HG02938 (cell line): ENCODE measurements at regions not wholly inside any gene's neighbourhood (a gene's known extent, or its start where the extent isn't known, plus 50 kb on each side); places are given as distances from the start of the nearest gene placed in this dataset.
"Not testable (repeated sequence)": the region's sequence is repeated elsewhere in the genome, so short reads cannot be mapped to it uniquely, and the experiment has no call there.

Source experiments
- ATAC-seq: cut with Tn5 transposase; IDR thresholded peaks from one replicate; pipeline ENCODE4 v1.9.1; 2021; ENCODE audit warnings: mild to moderate bottlenecking, moderate library complexity; ENCODE audit not compliant: unreplicated experiment

DNA sequence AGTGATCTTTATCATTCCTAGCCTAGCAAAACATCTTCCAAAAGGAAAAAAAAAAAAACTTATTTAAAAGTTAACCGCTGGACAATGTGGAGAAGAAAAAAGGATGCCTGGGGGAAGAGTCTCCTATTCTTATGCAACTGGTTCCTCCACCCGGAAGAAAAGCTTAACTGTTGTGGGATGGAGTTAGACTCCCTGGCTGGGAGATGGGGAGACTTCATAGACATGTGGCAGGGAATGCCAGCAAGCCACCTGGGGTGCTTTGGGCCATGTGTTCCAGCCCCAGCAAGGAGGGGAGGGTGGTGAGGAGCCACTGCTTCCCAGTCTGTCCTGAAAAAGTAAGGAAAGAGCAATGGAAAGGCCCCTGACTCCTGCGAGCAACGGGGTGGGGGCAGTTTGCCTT, 119.4 kb upstream of the SPIN4 start:
- ATAC-seq, result no peak

GRCh38 chrX:63466690-63467089, 115.6 kb upstream of the SPIN4 start:
- ATAC-seq, result no peak

- ATAC-seq, result no peak
These were observed 107.8 kb upstream of the SPIN4 start for GRCh38 chrX:63458981-63459380.

GRCh38 chrX:63453571-63453970, 102.4 kb upstream of the SPIN4 start:
- ATAC-seq, result no peak

- no peak for ATAC-seq
These were observed 90.6 kb upstream of the SPIN4 start for GRCh38 chrX:63441717-63442116.

DNA sequence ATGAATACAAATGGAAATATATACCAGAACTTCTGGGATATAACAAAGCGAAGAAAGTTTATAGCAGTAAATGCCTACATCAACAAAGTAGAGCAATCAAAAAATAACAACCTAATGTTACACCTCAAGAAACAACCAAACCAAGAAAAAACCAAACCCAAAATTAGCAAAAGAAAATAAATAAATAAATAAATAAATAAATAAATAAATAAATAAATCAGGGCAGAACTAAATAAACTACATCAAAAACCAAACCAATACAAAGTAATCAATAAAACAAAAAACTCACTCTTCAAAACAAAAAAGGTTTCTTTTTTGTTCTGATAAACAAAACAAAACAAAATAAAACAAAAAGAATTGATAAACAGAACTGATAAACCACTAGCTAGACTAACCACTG, 88.4 kb upstream of the SPIN4 start:
- ATAC-seq, result no peak

DNA sequence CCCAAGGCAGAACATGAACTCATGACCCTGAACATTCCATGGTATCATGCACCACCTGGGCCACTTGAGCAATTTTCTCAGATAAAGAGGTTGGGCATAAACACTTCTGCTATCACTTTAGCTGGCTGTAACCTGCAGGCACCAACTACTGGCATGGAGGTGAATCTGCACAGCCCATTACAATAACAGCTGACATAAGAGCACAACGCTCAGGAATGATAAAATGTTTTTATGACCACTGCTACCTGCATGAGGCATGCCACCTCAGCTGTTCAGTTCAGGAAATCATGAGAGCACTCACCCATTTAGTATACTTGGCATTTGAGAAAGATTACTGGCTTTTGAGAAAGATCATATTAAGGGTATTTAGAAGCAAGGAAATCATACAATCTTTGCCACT, 85.7 kb upstream of the SPIN4 start:
- no peak for ATAC-seq

DNA sequence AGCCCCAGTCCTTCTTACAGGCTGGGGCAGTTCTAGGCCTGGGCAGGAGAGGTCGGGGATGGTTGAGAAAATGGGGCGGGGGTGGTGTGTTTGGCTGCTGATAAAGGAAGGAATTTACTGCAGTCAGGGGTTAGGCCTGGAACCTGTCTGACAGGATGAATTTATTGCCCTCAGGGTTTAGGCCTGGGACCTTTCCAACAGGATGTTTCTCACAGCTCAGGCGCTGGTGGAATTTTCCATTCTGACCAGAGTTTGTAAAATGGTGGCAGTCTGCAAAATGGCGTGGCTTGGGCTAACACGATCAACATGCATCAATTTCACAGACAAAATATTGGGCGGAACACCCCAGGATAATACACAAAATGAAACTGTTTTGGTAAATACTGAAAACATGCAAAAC, 83.5 kb upstream of the SPIN4 start:
- no peak for ATAC-seq

GRCh38 chrX:63434206-63434605, 83.1 kb upstream of the SPIN4 start:
- no peak for ATAC-seq

DNA sequence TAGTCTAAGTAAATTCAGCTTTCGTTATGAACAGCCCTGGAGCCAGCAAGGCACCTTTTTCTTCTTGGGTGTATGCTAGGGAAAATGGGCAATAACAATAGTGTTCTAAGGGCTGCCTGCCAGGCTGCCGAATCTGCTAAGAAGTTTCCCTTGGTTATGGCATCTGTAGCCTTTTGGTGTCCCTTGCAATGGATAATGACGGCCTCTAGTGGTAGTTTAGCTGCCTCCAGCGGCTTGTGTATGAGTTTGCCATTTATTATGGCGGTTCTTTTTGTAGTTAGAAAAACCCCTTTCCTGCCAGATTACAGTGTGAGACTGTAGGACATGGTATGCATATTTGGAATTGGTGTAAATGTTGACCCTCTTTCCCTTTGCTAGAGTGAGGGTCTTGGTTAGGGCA, 78.9 kb upstream of the SPIN4 start:
- ATAC-seq, result no peak

DNA sequence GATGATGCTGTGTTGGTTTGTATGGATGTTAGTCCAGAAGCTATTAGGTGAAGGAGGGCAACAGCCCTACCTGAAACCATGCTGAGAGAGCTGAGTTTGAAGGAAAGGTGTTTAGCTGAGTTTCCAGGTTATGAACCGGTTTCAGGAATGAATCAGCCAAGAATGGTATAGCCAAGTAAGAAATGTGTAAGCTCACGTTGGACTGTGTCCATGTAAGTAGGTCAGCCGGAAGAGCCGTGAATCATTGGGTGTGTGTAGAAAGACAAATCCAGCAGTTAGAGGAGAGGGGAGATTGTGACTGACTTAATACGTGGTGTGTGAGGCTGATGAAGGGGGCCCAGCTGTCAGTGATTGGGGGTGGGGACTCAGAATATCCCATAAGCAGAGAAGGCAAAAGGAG, 77.2 kb upstream of the SPIN4 start:
- ATAC-seq, result no peak

- no peak for ATAC-seq
These were observed 75.4 kb upstream of the SPIN4 start for GRCh38 chrX:63426519-63426918.

GRCh38 chrX:63424063-63424462, 72.9 kb upstream of the SPIN4 start:
- ATAC-seq, result no peak

GRCh38 chrX:63421411-63421810, 70.3 kb upstream of the SPIN4 start:
- no peak for ATAC-seq

DNA sequence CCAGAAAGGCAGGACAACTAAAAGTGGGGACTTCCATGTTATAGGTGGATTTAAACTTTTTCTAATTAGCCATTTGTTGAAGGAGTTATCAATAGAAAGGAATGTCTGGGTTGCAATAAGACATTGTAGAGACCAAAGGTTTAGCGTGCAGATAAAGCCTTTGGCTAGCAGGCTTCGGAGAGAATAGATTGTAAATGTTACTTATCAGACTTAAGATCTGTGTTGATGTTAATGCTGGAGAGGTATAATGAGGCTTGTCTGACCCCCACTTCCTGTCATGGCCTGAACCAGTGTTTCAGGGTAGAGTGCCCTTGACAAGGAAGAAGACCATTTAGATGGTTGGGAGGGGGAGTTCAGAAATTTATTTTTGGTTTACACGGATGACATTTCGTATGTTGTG, 67.1 kb upstream of the SPIN4 start:
- ATAC-seq, result no peak

DNA sequence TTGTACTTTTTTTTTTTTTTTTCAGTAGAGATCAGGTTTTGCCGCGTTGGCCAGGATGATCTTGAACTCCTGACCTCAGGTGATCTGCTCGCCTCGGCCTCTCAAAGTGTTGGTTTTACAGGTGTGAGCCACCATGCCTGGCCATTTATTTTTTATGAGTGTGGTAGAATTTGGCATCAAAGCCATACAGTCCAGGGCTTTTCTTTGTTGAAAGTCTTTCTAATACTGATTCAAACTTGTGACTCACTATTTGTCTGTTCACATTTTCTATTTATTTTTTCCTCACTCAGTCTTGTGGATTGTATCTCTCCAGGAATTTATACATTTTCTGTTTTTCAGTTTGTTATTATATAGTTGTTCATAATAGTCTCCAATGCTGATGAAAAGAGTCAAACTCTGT, 66.5 kb upstream of the SPIN4 start:
- ATAC-seq, result no peak

DNA sequence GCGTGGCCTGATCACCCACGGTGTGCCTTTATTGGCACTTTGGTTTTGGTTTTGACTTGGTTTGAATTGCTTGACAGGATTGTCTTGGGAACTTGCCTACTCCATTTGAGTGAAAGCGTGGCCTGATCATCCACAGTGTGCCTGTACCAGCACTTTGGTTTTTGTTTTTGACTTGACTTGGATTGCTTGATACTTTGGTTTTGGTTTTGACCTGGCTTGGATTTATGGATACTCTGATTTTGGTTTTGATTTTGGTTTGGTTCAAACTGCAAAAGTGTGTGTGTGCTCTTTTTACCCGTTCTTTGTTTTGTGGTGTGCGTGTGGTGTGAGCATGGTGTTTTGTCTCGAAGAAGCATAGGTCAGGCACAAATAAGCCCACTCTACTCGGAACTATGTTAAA, 58.8 kb upstream of the SPIN4 start:
- not testable (repeated sequence) for ATAC-seq

- no peak for ATAC-seq
These were observed 56.9 kb upstream of the SPIN4 start for GRCh38 chrX:63408050-63408449.

- no peak for ATAC-seq
These were observed 53.2 kb upstream of the SPIN4 start for GRCh38 chrX:63404332-63404731.

DNA sequence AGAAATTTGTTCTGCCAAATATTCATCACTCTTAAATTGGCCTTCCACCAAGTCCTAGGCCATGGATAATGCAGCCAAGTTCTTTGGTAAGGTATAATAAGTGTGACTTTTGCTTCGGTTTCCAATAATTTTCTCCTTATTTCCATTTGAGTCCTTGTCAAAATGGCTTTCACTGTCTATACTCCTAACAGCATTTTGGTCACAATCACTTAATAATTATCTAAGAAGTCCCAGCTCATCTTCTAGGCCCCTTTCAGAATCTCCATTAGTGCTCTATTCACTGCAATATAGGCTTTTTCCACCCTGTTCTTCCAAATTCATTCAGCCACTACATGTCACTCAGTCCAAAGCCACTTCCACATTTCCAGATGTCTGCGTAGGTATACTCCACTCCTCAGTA, 51.0 kb upstream of the SPIN4 start:
- no peak for ATAC-seq
